KOPT-K1 (cell line): ENCODE measurements at regions not wholly inside any gene's neighbourhood (a gene's known extent, or its start where the extent isn't known, plus 50 kb on each side); places are given as distances from the start of the nearest gene placed in this dataset.
"Not testable (repeated sequence)": the region's sequence is repeated elsewhere in the genome, so short reads cannot be mapped to it uniquely, and the experiment has no call there.

Experiments used
- H3K27ac ChIP-seq: fragments of 200-600 bp; sonication (generic); 2 replicates; pipeline ENCODE4 v1.5.1; 2016; ENCODE audit warnings: antibody characterized with exemption, mild to moderate bottlenecking, low read depth, low read length; ENCODE audit not compliant: poor library complexity, severe bottlenecking
- H3K36me3 ChIP-seq: fragments of 200-600 bp; sonication (generic); 2 replicates; pipeline ENCODE4 v1.5.1; 2017; ENCODE audit warnings: antibody characterized with exemption, mild to moderate bottlenecking, low read length, moderate library complexity; ENCODE audit not compliant: insufficient read depth
- H3K9me3 ChIP-seq: fragments of 200-600 bp; sonication (generic); 2 replicates; pipeline ENCODE4 v1.5.1; 2017; ENCODE audit warnings: antibody characterized with exemption, low read length, mild to moderate bottlenecking; ENCODE audit not compliant: insufficient read depth, poor library complexity, severe bottlenecking

DNA sequence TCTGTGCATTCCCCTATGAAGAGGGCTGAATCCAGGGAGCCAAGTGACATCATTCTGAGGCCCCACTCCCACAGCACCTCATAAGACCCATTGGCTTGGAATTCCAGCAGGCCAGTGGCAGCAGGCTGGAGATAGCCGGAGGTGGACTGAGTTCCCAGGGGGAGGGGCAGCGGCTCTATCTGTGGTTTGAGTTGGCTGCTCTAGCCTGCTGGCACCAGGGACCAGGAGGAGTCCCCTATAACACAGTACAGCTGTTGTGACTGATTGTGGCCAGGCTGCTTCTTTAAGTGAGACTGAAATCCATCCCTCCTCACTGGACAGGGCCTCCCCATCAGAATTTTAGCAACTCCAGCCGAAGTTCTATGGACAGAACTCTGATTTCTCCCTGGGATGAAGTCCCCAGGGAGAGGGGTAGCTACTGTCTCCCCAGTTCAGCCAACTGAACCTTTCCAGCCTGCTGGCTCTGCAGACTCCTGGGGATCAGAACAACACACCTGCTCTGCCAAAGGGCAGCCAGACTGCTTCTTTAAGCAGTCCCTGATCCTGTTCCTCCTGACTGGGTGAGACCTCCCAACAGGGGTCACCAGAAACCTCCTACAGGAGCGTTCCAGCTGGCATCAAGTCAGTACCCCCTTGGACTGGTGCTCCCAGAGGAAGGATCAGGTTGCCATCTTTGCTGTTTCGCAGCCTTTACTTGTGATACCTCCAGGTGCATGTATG is 4214.8 kb upstream of the OR11H1 start:
- H3K27ac ChIP-seq, H3K36me3 ChIP-seq: not testable (repeated sequence)
- peaks cover 27% of the 10 kb centered on the region for H3K9me3 ChIP-seq

DNA sequence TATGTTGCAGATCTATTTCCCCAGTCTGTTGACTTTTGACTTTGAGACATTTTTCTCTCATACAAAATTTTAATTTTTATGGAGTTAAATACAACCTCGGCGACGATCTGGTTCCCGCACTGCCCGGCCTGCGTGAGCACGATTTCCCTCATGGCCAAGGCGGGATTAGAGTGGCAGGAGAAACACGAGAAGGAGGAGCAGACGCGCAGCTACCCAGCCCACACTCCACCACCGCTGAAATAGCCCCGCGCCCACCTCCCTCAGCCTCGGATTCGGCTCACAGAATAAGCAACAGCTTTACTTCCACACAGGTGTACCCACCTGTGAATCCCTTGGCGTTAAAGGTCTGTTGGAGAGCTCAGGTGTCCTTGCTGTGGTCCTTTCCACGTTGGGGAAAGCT is 4209.4 kb upstream of the OR11H1 start:
- H3K36me3 ChIP-seq, H3K27ac ChIP-seq, H3K9me3 ChIP-seq: not testable (repeated sequence)

- H3K36me3 ChIP-seq, H3K27ac ChIP-seq: not testable (repeated sequence)
- peaks cover 19% of the 10 kb centered on the region for H3K9me3 ChIP-seq
Measured at GRCh38 chr22:11324439-11325037, 4203.5 kb upstream of the OR11H1 start.

DNA sequence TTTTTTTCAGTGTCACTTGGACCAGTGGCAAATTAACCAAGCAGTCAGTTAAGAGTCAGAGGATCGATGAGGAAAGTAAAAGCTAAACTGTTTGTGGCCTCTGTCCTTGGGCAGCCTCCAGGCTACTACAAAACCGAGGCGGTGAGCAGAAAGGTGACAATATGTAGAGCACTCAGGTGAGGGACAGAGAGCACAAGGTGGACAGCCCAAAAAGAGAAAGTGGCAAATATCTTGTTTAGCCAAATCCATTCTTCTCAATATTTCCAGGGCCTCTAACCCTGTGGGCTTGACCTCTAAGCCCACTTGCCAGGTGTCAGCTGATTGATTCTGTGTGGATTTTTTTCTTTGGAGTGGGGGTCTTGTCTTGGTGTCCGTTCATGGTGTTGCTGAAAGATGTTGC is 4202.2 kb upstream of the OR11H1 start:
- H3K9me3 ChIP-seq: peaks cover 19% of the 10 kb centered on the region
- H3K27ac ChIP-seq: no peak overlapping the region
- no peaks in the 10 kb centered on the region for H3K36me3 ChIP-seq

GRCh38 chr22:11341387-11342068 is 4186.5 kb upstream of the OR11H1 start:
- H3K36me3 ChIP-seq, H3K27ac ChIP-seq: not testable (repeated sequence)
- peaks cover 13% of the 10 kb centered on the region for H3K9me3 ChIP-seq

GRCh38 chr22:11351181-11351580 is 4176.8 kb upstream of the OR11H1 start:
- not testable (repeated sequence) for H3K36me3 ChIP-seq, H3K9me3 ChIP-seq, H3K27ac ChIP-seq

DNA sequence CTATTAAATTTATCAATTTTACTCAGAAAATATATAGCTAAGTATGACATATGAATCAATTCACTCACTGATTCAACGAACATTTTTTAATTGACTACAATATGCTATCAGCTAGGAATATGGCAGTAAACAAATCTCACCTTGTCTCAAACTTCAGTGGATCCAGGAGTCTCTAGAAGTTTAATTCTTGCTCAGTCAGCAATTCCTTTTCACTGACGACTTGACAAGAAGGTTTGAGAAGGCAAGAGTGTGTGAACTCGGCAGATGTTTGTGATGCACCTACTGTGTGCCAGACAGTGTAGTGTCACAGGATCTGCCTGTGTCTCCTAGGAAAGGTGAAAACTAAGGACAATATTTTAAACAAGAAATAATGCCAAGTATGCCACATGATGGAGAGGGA is 4175.7 kb upstream of the OR11H1 start:
- not testable (repeated sequence) for H3K27ac ChIP-seq, H3K36me3 ChIP-seq, H3K9me3 ChIP-seq

DNA sequence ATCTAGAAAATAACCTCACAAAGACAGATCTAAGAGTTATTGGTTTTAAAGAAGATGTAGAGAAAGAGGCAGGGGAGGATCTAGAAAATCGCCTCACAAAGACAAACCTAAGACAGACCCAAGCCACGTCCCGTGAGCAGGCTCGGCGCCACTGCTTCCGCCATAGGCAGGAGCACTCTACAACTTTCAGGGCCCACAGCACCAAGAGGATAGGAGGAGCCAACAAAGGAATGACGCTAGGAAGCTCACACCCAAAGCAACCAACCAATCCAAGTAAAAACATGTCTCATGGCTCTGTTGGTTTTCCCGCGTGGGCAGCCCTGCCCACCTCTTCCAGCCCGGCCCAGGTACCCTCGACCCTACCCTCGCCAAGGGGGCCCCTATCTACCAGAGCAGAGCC is 4167.4 kb upstream of the OR11H1 start:
- Histone ChIP-seq H3K27ac (no peak overlapping the region), H3K9me3 (no peaks in the 10 kb centered on the region), H3K36me3 (no peaks in the 10 kb centered on the region)

DNA sequence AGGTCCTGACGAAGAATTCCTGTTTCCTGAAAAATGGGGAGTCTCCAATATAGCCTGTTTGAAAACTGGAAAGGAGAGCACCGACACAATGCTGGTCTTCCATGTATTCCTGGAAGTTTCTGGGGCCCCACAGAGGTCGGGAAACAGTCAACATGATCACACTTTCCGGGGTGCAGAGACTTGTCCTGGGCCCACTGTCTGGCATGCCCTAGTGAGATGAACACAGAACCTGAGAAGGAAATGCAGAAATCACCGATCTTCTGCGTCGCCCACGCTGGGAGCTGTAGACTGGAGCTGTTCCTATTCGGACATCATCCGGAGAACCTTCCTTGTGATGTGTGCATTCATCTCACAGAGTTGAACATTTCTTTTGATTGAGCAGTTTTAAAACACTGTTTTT is 4166.5 kb upstream of the OR11H1 start:
- not testable (repeated sequence) for H3K9me3 ChIP-seq, H3K27ac ChIP-seq, H3K36me3 ChIP-seq

- H3K36me3 ChIP-seq, H3K27ac ChIP-seq: not testable (repeated sequence)
- H3K9me3 ChIP-seq: peaks cover 19% of the 10 kb centered on the region
Measured at GRCh38 chr22:11369612-11370307, 4158.2 kb upstream of the OR11H1 start.

GRCh38 chr22:11370311-11370710 is 4157.7 kb upstream of the OR11H1 start:
- not testable (repeated sequence) for H3K27ac ChIP-seq, H3K36me3 ChIP-seq
- H3K9me3 ChIP-seq: peaks cover 19% of the 10 kb centered on the region
